ENCODE measurements at regions not wholly inside any gene's neighbourhood (a gene's known extent, or its start where the extent isn't known, plus 50 kb on each side); places are given as distances from the start of the nearest gene placed in this dataset.

DNA sequence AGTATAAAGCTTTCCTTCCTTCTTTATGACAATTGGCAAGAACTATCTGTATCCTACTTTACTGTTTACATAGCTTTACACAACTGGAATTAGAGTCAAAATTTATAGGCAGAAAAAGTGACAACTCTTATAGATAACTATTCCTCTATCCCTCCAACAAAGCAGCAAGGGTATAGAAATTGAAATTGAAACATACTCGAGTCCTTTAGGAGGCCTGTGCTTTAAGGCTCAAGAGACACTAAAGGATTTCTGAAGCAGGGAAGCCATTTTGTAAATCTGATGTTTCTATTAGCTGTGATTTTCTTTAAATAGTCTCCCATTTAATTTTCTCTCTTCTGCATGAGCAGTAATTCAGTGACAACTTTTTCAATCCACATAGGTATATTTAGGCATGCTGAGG is 567.6 kb upstream of the MAN1A1 start:
- TF ChIP-seq NR3C1 (CRISPR knock-in tag; conservative IDR thresholded peaks at IDR 0.05; ENCODE audit: low read depth) (no peak), TEAD4 (CRISPR knock-in tag; IDR thresholded peaks at IDR 0.05) (no peak), GABPB1 (CRISPR knock-in tag; IDR thresholded peaks at IDR 0.05) (no peak), ATF2 (CRISPR knock-in tag; IDR thresholded peaks at IDR 0.05; ENCODE audit: borderline replicate concordance, low read depth) (no peak), JUN (CRISPR knock-in tag; IDR thresholded peaks at IDR 0.05) (no peak), FOXK1 (CRISPR knock-in tag; IDR thresholded peaks at IDR 0.05) (no peak), ZNF121 (CRISPR knock-in tag; IDR thresholded peaks at IDR 0.05) (no peak)
- TF ChIP-seq, protein P1, sequence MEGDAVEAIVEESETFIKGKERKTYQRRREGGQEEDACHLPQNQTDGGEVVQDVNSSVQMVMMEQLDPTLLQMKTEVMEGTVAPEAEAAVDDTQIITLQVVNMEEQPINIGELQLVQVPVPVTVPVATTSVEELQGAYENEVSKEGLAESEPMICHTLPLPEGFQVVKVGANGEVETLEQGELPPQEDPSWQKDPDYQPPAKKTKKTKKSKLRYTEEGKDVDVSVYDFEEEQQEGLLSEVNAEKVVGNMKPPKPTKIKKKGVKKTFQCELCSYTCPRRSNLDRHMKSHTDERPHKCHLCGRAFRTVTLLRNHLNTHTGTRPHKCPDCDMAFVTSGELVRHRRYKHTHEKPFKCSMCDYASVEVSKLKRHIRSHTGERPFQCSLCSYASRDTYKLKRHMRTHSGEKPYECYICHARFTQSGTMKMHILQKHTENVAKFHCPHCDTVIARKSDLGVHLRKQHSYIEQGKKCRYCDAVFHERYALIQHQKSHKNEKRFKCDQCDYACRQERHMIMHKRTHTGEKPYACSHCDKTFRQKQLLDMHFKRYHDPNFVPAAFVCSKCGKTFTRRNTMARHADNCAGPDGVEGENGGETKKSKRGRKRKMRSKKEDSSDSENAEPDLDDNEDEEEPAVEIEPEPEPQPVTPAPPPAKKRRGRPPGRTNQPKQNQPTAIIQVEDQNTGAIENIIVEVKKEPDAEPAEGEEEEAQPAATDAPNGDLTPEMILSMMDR (IDR thresholded peaks at IDR 0.05), result no peak
- TF ChIP-seq, protein P2, sequence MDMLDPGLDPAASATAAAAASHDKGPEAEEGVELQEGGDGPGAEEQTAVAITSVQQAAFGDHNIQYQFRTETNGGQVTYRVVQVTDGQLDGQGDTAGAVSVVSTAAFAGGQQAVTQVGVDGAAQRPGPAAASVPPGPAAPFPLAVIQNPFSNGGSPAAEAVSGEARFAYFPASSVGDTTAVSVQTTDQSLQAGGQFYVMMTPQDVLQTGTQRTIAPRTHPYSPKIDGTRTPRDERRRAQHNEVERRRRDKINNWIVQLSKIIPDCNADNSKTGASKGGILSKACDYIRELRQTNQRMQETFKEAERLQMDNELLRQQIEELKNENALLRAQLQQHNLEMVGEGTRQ (CRISPR knock-in tag; IDR thresholded peaks at IDR 0.05), result no peak
- TF ChIP-seq, protein P3, sequence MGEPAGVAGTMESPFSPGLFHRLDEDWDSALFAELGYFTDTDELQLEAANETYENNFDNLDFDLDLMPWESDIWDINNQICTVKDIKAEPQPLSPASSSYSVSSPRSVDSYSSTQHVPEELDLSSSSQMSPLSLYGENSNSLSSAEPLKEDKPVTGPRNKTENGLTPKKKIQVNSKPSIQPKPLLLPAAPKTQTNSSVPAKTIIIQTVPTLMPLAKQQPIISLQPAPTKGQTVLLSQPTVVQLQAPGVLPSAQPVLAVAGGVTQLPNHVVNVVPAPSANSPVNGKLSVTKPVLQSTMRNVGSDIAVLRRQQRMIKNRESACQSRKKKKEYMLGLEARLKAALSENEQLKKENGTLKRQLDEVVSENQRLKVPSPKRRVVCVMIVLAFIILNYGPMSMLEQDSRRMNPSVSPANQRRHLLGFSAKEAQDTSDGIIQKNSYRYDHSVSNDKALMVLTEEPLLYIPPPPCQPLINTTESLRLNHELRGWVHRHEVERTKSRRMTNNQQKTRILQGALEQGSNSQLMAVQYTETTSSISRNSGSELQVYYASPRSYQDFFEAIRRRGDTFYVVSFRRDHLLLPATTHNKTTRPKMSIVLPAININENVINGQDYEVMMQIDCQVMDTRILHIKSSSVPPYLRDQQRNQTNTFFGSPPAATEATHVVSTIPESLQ (CRISPR knock-in tag; IDR thresholded peaks at IDR 0.05), result no peak
- TF ChIP-seq, protein P4, sequence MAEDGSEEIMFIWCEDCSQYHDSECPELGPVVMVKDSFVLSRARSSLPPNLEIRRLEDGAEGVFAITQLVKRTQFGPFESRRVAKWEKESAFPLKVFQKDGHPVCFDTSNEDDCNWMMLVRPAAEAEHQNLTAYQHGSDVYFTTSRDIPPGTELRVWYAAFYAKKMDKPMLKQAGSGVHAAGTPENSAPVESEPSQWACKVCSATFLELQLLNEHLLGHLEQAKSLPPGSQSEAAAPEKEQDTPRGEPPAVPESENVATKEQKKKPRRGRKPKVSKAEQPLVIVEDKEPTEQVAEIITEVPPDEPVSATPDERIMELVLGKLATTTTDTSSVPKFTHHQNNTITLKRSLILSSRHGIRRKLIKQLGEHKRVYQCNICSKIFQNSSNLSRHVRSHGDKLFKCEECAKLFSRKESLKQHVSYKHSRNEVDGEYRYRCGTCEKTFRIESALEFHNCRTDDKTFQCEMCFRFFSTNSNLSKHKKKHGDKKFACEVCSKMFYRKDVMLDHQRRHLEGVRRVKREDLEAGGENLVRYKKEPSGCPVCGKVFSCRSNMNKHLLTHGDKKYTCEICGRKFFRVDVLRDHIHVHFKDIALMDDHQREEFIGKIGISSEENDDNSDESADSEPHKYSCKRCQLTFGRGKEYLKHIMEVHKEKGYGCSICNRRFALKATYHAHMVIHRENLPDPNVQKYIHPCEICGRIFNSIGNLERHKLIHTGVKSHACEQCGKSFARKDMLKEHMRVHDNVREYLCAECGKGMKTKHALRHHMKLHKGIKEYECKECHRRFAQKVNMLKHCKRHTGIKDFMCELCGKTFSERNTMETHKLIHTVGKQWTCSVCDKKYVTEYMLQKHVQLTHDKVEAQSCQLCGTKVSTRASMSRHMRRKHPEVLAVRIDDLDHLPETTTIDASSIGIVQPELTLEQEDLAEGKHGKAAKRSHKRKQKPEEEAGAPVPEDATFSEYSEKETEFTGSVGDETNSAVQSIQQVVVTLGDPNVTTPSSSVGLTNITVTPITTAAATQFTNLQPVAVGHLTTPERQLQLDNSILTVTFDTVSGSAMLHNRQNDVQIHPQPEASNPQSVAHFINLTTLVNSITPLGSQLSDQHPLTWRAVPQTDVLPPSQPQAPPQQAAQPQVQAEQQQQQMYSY (CRISPR knock-in tag; IDR thresholded peaks at IDR 0.05), result no peak
- TF ChIP-seq, protein P5, sequence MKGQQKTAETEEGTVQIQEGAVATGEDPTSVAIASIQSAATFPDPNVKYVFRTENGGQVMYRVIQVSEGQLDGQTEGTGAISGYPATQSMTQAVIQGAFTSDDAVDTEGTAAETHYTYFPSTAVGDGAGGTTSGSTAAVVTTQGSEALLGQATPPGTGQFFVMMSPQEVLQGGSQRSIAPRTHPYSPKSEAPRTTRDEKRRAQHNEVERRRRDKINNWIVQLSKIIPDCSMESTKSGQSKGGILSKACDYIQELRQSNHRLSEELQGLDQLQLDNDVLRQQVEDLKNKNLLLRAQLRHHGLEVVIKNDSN (CRISPR knock-in tag; IDR thresholded peaks at IDR 0.05), result no peak
